Natural killer cell (primary cell): ENCODE measurements at regions not wholly inside any gene's neighbourhood (a gene's known extent, or its start where the extent isn't known, plus 50 kb on each side); places are given as distances from the start of the nearest gene placed in this dataset.

Experiments
- ATAC-seq, 3 donors: fragments of 150-1000 bp in 2 of 3; fragments of 200-7000 bp in 1 of 3; cut with Tn5 transposase; 1 replicate in 1 of 3; 2 replicates in 2 of 3; pipeline ENCODE4 v1.10.0; 2021; ENCODE audit warnings: mild to moderate bottlenecking in 2 of 3, moderate library complexity in 2 of 3
- DNase-seq, 2 donors: peaks; one replicate each; pipeline versions ENCODE4 v3.0.0 to v3.0.0-alpha.2; 2013 to 2021; ENCODE audit warnings: mixed read lengths in 1 of 2
- H3K27ac ChIP-seq: one replicate; pipeline ENCODE4 v1.5.1; 2013; ENCODE audit warnings: mild to moderate bottlenecking, low read length
- H3K27me3 ChIP-seq: one replicate; pipeline ENCODE4 v1.6.1; 2013; ENCODE audit warnings: low read length; ENCODE audit not compliant: control insufficient read depth, insufficient read depth
- H3K36me3 ChIP-seq: one replicate; pipeline ENCODE4 v1.6.1; 2013; ENCODE audit warnings: low read length; ENCODE audit not compliant: control insufficient read depth, insufficient read depth
- H3K4me1 ChIP-seq: one replicate; pipeline ENCODE4 v1.6.1; 2013; ENCODE audit warnings: low read length; ENCODE audit not compliant: control insufficient read depth, insufficient read depth
- H3K4me3 ChIP-seq: one replicate; pipeline ENCODE4 v1.5.1; 2013; ENCODE audit warnings: low read length
- H3K9me3 ChIP-seq: one replicate; pipeline ENCODE4 v1.6.1; 2013; ENCODE audit warnings: low read length; ENCODE audit not compliant: control insufficient read depth, insufficient read depth
- H3K27ac Mint-ChIP-seq, 2 donors: one replicate each; pipeline ENCODE4 v1.8.0; 2022; ENCODE audit warnings: mild to moderate bottlenecking in 2 of 2, mixed read lengths in 2 of 2, moderate library complexity in 1 of 2
- H3K27me3 Mint-ChIP-seq, 2 donors: one replicate each; pipeline ENCODE4 v1.8.0; 2022; ENCODE audit warnings: low read depth in 2 of 2, mixed read lengths in 2 of 2
- H3K36me3 Mint-ChIP-seq: one replicate; pipeline ENCODE4 v1.8.0; 2022; ENCODE audit warnings: mixed read lengths
- H3K4me1 Mint-ChIP-seq, 2 donors: one replicate each; pipeline ENCODE4 v1.8.0; 2022; ENCODE audit warnings: mixed read lengths in 2 of 2
- H3K4me3 Mint-ChIP-seq: one replicate; pipeline ENCODE4 v1.8.0; 2022; ENCODE audit warnings: mild to moderate bottlenecking, moderate library complexity, mixed read lengths
- H3K9me3 Mint-ChIP-seq, 2 donors: one replicate each; pipeline ENCODE4 v1.8.0; 2022; ENCODE audit warnings: mixed read lengths in 2 of 2
- WGBS: methylation state at CpG from one replicate; pipeline ENCODE4 v1.1.7; 2013; ENCODE audit warnings: missing lambda C conversion rate; ENCODE audit not compliant: insufficient coverage; 5-methylcytosine and 5-hydroxymethylcytosine counted together
- intact Hi-C: fragments of 100-400 bp; cut with micrococcal nuclease; formaldehyde crosslinking; loops from one replicate; pipeline ENCODE4 v1.14.2; 2022
- TF ChIP-seq, protein P1 (sequence below): fragments of 200-600 bp; IDR thresholded peaks from one replicate; pipeline ENCODE4 v1.8.0; 2022; ENCODE audit warnings: antibody characterized with exemption

DNA sequence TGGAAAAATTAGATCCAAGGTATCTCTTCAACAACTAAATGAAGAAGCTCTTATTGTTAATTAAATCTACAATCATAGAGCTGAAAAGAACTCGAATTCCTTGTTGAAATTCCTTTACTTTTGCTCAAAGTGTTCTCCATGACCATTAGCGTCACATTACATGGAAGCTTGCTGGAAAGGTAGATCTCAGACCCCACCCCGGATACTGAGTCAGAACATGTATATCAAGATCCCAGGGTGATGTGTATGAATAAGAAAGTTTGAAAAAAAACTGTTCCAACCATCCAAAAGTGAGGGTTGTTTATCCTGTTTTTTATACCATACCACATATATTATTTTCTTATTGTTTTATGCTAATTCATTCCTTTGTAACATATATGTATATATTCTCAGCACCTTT lies 237.1 kb upstream of the PUM3 start:
- no peak for DNase-seq
- no peak for ATAC-seq
- Histone ChIP-seq H3K4me1 (no peaks in the 10 kb centered on the region), H3K36me3 (no peaks in the 10 kb centered on the region), H3K9me3 (no peaks in the 10 kb centered on the region), H3K4me3 (no peak overlapping the region), H3K27ac (no peak overlapping the region), H3K27me3 (no peaks in the 10 kb centered on the region)
- H3K4me3 Mint-ChIP-seq = no peak overlapping the region
- TF ChIP-seq, protein P1, sequence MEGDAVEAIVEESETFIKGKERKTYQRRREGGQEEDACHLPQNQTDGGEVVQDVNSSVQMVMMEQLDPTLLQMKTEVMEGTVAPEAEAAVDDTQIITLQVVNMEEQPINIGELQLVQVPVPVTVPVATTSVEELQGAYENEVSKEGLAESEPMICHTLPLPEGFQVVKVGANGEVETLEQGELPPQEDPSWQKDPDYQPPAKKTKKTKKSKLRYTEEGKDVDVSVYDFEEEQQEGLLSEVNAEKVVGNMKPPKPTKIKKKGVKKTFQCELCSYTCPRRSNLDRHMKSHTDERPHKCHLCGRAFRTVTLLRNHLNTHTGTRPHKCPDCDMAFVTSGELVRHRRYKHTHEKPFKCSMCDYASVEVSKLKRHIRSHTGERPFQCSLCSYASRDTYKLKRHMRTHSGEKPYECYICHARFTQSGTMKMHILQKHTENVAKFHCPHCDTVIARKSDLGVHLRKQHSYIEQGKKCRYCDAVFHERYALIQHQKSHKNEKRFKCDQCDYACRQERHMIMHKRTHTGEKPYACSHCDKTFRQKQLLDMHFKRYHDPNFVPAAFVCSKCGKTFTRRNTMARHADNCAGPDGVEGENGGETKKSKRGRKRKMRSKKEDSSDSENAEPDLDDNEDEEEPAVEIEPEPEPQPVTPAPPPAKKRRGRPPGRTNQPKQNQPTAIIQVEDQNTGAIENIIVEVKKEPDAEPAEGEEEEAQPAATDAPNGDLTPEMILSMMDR = no peak
- 78% methylated on average over 3 of the region's 3 CpGs for WGBS
- no peaks in the 10 kb centered on the region for H3K4me1 Mint-ChIP-seq
- H3K27ac Mint-ChIP-seq = no peak overlapping the region
- intact Hi-C loops = no loop called here
- no peaks in the 10 kb centered on the region for H3K36me3 Mint-ChIP-seq
- H3K27me3 Mint-ChIP-seq = no peaks in the 10 kb centered on the region
- peaks cover 0 to 3% of the 10 kb centered on the region in 2 donors for H3K9me3 Mint-ChIP-seq

DNA sequence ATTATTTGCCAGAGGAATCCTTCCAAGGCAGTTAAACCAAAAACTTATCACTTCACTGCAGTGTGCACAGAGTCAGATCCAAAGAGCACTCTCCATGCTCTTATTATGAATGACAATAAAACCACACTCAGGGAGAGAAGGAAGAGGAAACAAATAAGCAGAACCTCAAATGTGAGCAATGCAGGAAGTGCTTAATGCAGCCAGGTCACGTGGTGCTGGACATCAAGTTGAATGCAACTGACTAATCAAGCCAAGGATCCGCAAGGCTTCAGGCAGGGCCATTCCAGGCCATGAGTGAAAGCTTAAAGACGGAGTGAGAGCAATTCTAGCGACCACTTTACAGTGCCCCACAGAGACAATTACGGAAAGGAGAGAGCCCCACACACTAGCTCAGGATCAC lies 230.4 kb upstream of the PUM3 start:
- no peaks in the 10 kb centered on the region for H3K36me3 Mint-ChIP-seq
- H3K4me3 Mint-ChIP-seq = no peak overlapping the region
- H3K27ac ChIP-seq = no peak overlapping the region
- peaks cover 4% of the 10 kb centered on the region for H3K9me3 ChIP-seq
- H3K27ac Mint-ChIP-seq = no peak overlapping the region
- H3K4me1 Mint-ChIP-seq = no peaks in the 10 kb centered on the region
- no peaks in the 10 kb centered on the region for H3K27me3 ChIP-seq
- ATAC-seq (no peak), DNase-seq (no peak)
- H3K9me3 Mint-ChIP-seq = peaks cover 2 to 4% of the 10 kb centered on the region in 2 donors
- no peaks in the 10 kb centered on the region for H3K36me3 ChIP-seq
- H3K27me3 Mint-ChIP-seq = no peaks in the 10 kb centered on the region
- 78% methylated on average over 5 of the region's 5 CpGs for WGBS
- H3K4me3 ChIP-seq = no peak overlapping the region
- intact Hi-C loops = no loop called here
- H3K4me1 ChIP-seq = no peaks in the 10 kb centered on the region
- TF ChIP-seq, protein P1 = no peak

DNA sequence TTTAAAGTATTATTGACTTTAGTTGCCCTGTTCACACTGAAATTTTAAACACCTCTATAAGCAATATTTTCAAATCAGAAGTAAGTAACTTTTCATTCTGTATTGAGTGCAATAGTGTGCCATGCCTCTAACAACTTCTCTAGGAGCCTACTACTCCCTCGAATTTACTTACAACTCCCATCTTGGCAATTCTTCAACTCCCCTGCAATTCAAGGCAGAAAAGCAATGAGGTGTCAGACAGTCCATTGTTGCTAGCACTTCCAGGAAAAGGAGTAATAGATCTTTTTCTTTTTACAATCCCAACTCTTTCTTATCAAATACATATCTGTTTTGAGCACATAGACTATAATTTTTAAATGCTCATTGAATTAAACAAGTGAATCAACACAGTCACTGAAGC lies 222.7 kb upstream of the PUM3 start:
- TF ChIP-seq, protein P1 = no peak
- no peaks in the 10 kb centered on the region for H3K4me1 Mint-ChIP-seq

DNA sequence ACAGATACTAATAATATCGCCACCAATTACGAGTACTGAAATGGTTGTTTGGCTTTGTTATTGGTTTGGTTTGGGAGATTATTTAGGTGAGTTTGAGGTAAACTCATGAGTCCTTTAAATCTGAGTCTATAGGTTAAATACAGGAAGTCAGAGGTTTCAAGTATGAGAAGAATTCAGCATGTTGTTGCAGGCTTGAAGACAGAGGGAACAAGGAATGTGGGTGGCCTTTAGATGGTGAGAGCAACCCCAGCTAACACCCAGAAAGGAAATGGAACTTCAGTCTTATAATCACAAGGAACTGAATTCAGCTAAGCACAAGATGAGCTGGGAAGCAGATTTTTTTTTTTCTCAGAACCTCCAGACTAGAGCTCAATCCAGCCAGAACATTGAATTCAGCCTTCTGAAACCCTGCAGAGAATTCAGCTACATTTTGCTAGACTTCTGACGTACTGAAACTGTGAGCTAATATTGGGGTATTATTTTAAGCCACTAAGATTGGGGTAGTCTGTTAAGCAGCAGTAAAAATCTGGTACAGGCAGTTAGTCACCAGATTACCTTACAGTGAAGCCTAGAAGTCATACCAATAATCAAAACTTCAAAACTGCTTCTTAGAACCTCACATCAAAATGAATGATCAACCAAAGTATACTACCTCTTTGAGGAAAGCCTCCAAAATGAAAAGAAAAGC lies 216.0 kb upstream of the PUM3 start:
- H3K9me3 Mint-ChIP-seq = peaks cover 0 to 4% of the 10 kb centered on the region in 2 donors
- TF ChIP-seq, protein P1 = no peak
- no peak for ATAC-seq
- Histone ChIP-seq H3K4me3 (no peak overlapping the region), H3K9me3 (no peaks in the 10 kb centered on the region), H3K36me3 (no peaks in the 10 kb centered on the region), H3K27me3 (no peaks in the 10 kb centered on the region), H3K27ac (no peak overlapping the region), H3K4me1 (no peaks in the 10 kb centered on the region)
- no peak overlapping the region for H3K4me3 Mint-ChIP-seq
- H3K36me3 Mint-ChIP-seq = no peaks in the 10 kb centered on the region
- intact Hi-C loops = no loop called here
- DNase-seq = no peak
- H3K27ac Mint-ChIP-seq = no peak overlapping the region
- H3K27me3 Mint-ChIP-seq = peaks cover 0 to 5% of the 10 kb centered on the region in 2 donors
- H3K4me1 Mint-ChIP-seq = no peaks in the 10 kb centered on the region
- 100% methylated on average over 2 of the region's 3 CpGs for whole genome bisulfite sequencing

More for the DNA sequence above, 222.7 kb upstream of the PUM3 start:
- no peak for ATAC-seq
- WGBS = 82% methylated on average over 1 of the region's 1 CpG
- Histone ChIP-seq H3K4me3 (no peak overlapping the region), H3K9me3 (peaks cover 4% of the 10 kb centered on the region), H3K27ac (no peak overlapping the region), H3K27me3 (no peaks in the 10 kb centered on the region), H3K4me1 (no peaks in the 10 kb centered on the region), H3K36me3 (no peaks in the 10 kb centered on the region)
- no peaks in the 10 kb centered on the region for H3K36me3 Mint-ChIP-seq
- H3K4me3 Mint-ChIP-seq = no peak overlapping the region
- H3K27me3 Mint-ChIP-seq = peaks cover 0 to 3% of the 10 kb centered on the region in 2 donors
- DNase-seq = no peak
- intact Hi-C loops = no loop called here
- no peak overlapping the region for H3K27ac Mint-ChIP-seq
- H3K9me3 Mint-ChIP-seq = peaks cover 0 to 6% of the 10 kb centered on the region in 2 donors
